ENCODE measurements at regions not wholly inside any gene's neighbourhood (a gene's known extent, or its start where the extent isn't known, plus 50 kb on each side); places are given as distances from the start of the nearest gene placed in this dataset.

DNA sequence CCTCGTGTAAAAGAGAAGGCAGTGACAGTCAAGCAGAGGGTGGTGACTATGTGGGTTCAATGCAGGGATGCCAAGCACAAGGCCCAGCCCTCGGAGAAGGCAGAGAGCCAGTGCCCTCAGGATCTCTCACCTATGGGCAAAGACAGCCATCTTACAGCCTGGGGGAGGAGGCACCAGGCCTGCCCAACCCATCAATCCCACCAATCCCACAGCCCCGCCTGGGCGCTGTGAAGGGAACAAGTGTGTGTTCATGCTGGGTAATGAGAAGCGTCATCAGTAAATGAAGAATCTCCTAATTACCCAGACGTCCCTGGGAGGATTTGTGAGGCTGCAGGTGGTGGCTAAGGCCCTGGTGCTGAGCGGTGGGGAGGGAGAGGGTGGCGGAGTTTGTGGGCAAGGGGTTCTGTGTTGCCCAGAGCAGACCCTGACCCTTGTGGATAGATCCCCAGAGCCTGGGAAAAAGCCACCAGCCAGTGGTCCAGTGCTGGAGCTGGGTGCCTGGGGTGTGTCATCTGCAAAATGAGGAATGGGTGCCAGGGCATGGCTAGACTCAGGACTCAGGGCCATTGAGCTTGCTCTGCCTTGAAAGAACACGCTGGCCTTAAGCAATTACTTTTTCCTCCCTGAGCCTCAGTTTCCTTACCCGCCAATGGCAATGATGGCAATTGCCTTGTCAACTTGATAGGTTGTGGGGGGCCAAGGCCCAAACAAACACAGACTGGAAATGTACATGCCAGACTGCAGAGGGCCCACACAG is 128.1 kb upstream of the UNC5B start:
- ChIA-PET POLR2A (interaction anchor here (0.5 kb wide), 1 partner anchor 1740 kb away, joined by 3 read pairs; no protein-coding TSS in a partner anchor), CTCF (interaction anchor here (0.9 to 2.0 kb wide), 2 partner anchors 9 to 187 kb away, joined by 3 to 6 read pairs; no protein-coding TSS in a partner anchor)
- H3K79me2 ChIP-seq (ENCODE audit: insufficient read depth) = no peaks in the 10 kb centered on the region
- no peak overlapping the region for H3K9ac ChIP-seq
- peaks cover 0 to 6% of the 10 kb centered on the region in 2 experiments; a peak in 1 of 4 replicates for H3K4me1 ChIP-seq (ENCODE audit: control insufficient read depth in 1 of 2, insufficient read depth in 2 of 2, low read depth in 1 of 2, low read length in 1 of 2)
- no peaks in the 10 kb centered on the region for H3K9me3 ChIP-seq
- H3K4me2 ChIP-seq = no peak overlapping the region
- H3K9me2 ChIP-seq = no peaks in the 10 kb centered on the region
- no peaks in the 10 kb centered on the region for H3F3A ChIP-seq (replicated peaks; ENCODE audit: insufficient read depth)
- TF ChIP-seq, protein P1, sequence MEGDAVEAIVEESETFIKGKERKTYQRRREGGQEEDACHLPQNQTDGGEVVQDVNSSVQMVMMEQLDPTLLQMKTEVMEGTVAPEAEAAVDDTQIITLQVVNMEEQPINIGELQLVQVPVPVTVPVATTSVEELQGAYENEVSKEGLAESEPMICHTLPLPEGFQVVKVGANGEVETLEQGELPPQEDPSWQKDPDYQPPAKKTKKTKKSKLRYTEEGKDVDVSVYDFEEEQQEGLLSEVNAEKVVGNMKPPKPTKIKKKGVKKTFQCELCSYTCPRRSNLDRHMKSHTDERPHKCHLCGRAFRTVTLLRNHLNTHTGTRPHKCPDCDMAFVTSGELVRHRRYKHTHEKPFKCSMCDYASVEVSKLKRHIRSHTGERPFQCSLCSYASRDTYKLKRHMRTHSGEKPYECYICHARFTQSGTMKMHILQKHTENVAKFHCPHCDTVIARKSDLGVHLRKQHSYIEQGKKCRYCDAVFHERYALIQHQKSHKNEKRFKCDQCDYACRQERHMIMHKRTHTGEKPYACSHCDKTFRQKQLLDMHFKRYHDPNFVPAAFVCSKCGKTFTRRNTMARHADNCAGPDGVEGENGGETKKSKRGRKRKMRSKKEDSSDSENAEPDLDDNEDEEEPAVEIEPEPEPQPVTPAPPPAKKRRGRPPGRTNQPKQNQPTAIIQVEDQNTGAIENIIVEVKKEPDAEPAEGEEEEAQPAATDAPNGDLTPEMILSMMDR (IDR thresholded peaks at IDR 0.05) = no peak
- TF ChIP-seq EZH2phosphoT487 (IDR thresholded peaks at IDR 0.05; ENCODE audit: borderline replicate concordance, low read depth) = no peak
- TF ChIP-seq RCOR1 (IDR thresholded peaks at IDR 0.05; ENCODE audit: low read length) = no peak
- no peak for TF ChIP-seq CHD2 (IDR thresholded peaks at IDR 0.05; ENCODE audit: low read length, partially characterized antibody)
- no peak for TF ChIP-seq TAF1 (IDR thresholded peaks at IDR 0.05; ENCODE audit: borderline replicate concordance, low read depth, low read length)
- TF ChIP-seq RXRA (IDR thresholded peaks at IDR 0.05; ENCODE audit: borderline replicate concordance, low read depth) = no peak
- TF ChIP-seq EP300 (IDR thresholded peaks at IDR 0.05; ENCODE audit: borderline replicate concordance in 1 of 2, low read depth in 1 of 2, low read length in 1 of 2) = no peak
- TF ChIP-seq SIN3A (IDR thresholded peaks at IDR 0.05; ENCODE audit: borderline replicate concordance, low read depth, low read length) = no peak
- TF ChIP-seq GABPA (IDR thresholded peaks at IDR 0.05; ENCODE audit: low read depth) = no peak
- no peak for TF ChIP-seq YY1 (IDR thresholded peaks at IDR 0.05; ENCODE audit: low read depth)
- TF ChIP-seq, protein P2, sequence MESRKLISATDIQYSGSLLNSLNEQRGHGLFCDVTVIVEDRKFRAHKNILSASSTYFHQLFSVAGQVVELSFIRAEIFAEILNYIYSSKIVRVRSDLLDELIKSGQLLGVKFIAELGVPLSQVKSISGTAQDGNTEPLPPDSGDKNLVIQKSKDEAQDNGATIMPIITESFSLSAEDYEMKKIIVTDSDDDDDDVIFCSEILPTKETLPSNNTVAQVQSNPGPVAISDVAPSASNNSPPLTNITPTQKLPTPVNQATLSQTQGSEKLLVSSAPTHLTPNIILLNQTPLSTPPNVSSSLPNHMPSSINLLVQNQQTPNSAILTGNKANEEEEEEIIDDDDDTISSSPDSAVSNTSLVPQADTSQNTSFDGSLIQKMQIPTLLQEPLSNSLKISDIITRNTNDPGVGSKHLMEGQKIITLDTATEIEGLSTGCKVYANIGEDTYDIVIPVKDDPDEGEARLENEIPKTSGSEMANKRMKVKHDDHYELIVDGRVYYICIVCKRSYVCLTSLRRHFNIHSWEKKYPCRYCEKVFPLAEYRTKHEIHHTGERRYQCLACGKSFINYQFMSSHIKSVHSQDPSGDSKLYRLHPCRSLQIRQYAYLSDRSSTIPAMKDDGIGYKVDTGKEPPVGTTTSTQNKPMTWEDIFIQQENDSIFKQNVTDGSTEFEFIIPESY (IDR thresholded peaks at IDR 0.05; ENCODE audit: borderline replicate concordance, low read depth) = no peak
- no peak for TF ChIP-seq JUND (IDR thresholded peaks at IDR 0.05)
- TF ChIP-seq SMC3 (IDR thresholded peaks at IDR 0.05; ENCODE audit: low read depth, low read length) = no peak
- TF ChIP-seq, protein P3, sequence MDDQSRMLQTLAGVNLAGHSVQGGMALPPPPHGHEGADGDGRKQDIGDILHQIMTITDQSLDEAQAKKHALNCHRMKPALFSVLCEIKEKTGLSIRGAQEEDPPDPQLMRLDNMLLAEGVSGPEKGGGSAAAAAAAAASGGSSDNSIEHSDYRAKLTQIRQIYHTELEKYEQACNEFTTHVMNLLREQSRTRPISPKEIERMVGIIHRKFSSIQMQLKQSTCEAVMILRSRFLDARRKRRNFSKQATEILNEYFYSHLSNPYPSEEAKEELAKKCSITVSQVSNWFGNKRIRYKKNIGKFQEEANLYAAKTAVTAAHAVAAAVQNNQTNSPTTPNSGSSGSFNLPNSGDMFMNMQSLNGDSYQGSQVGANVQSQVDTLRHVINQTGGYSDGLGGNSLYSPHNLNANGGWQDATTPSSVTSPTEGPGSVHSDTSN (IDR thresholded peaks at IDR 0.05) = no peak
- TF ChIP-seq, protein P4, sequence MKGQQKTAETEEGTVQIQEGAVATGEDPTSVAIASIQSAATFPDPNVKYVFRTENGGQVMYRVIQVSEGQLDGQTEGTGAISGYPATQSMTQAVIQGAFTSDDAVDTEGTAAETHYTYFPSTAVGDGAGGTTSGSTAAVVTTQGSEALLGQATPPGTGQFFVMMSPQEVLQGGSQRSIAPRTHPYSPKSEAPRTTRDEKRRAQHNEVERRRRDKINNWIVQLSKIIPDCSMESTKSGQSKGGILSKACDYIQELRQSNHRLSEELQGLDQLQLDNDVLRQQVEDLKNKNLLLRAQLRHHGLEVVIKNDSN (IDR thresholded peaks at IDR 0.05; ENCODE audit: borderline replicate concordance, low read depth) = no peak
- no peak for TF ChIP-seq TCF12 (IDR thresholded peaks at IDR 0.05)
- no peak for TF ChIP-seq RAD21 (IDR thresholded peaks at IDR 0.05; ENCODE audit: low read length)
- TF ChIP-seq MEF2A (IDR thresholded peaks at IDR 0.05; ENCODE audit: borderline replicate concordance, low read depth) = no peak
- TF ChIP-seq FOSL2 (IDR thresholded peaks at IDR 0.05; ENCODE audit: borderline replicate concordance, low read depth) = no peak
- TF ChIP-seq ELF1 (IDR thresholded peaks at IDR 0.05) = no peak
- peaks cover 4% of the 10 kb centered on the region; the same call in 1 of the 2 replicates for H3K27me3 ChIP-seq (ENCODE audit: insufficient read depth)
- H4K20me1 ChIP-seq (ENCODE audit: insufficient read depth) = no peaks in the 10 kb centered on the region
- H3K36me3 ChIP-seq (replicated peaks in 1 of 2; ENCODE audit: control insufficient read depth in 1 of 2, insufficient read depth in 2 of 2, low read length in 1 of 2) = no peaks in the 10 kb centered on the region
- WGBS (ENCODE audit: low lambda C conversion rate) = 72% methylated on average over 10 of the region's 10 CpGs
- no peak for DNase-seq
- H2AFZ ChIP-seq (ENCODE audit: low read depth) = no peak overlapping the region
- no peak overlapping the region for H3K4me3 ChIP-seq (ENCODE audit: low read depth in 2 of 2, low read length in 1 of 2)
- H3K27ac ChIP-seq (ENCODE audit: low read depth in 2 of 2, low read length in 1 of 2) = no peak overlapping the region
